ENCODE measurements at regions not wholly inside any gene's neighbourhood (a gene's known extent, or its start where the extent isn't known, plus 50 kb on each side); places are given as distances from the start of the nearest gene placed in this dataset.

DNA sequence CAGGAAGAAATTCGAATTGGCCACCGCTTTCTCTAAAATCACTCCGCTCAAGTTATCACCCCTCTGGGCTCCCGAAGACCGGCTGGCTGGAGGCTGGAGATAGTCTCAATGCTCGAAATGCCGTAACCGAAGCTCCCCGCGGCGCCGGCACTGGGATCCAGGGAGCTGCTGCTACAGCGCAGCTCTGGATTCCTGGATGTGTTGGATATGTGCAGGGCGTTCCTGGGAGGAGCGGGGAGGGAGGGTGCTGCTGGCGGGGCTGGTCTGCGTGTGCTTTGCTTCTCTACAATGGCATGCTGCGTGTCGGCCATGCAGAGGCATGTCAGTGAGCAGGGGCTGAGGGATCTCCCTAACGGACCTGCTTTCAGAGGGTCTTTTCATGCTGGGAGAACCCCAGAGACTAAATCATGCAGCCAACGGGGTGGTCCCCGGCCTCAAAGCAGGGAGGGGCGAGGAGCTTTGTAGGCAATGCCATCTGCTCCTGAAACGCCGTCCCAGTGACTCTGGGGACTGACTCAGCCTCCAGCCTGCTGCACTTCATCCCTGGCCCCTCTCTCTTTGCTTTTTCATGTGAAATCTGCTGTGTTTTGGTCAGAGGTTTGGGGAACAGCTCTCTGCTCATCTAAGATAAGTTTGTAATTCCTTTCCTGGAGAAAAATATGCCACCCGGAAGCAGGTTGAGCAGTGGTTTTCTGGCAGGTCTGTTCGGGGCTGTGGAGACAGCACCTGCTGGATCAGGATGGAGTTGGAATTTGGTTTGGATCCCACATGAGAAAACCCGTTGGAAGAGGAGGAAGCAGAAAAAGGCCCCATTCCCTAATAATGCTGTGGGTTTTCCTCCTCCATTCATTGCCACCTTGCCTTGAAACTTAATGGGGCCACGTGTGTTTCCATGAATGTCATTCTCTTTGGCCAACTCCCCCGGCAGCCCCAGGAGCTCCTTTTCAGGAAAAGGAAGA, 311.4 kb downstream of the SEC14L1 start (continued):
- peak; percentile 40; the same call in 1 of the 2 replicates for TF ChIP-seq ETS1 (CRISPR knock-in tag; IDR thresholded peaks at IDR 0.05)
- no peak for TF ChIP-seq PAF1 (CRISPR knock-in tag; IDR thresholded peaks at IDR 0.05)
- TF ChIP-seq JDP2 (CRISPR knock-in tag; IDR thresholded peaks at IDR 0.05; ENCODE audit: borderline replicate concordance), result no peak; the same call in 1 of the 2 replicates
- no peak for TF ChIP-seq IKZF1 (IDR thresholded peaks at IDR 0.05)
- peak; percentile 62; the same call in 1 of the 2 replicates for TF ChIP-seq ZBTB7B (CRISPR knock-in tag; IDR thresholded peaks at IDR 0.05)
- TF ChIP-seq ELF4 (CRISPR knock-in tag; IDR thresholded peaks at IDR 0.05; ENCODE audit: borderline replicate concordance), result 0 out of 2 replicates have a peak, but pooled peaks have one; percentile 28
- TF ChIP-seq CSRNP2 (CRISPR knock-in tag; conservative IDR thresholded peaks at IDR 0.05; ENCODE audit: low read depth), result no peak
- TF ChIP-seq BCL6 (CRISPR knock-in tag; IDR thresholded peaks at IDR 0.05), result peak; percentile 81
- TF ChIP-seq ZNF430 (CRISPR knock-in tag; IDR thresholded peaks at IDR 0.05), result no peak
- TF ChIP-seq PAX8 (CRISPR knock-in tag; IDR thresholded peaks at IDR 0.05; ENCODE audit: borderline replicate concordance), result no peak
- TF ChIP-seq MED13 (CRISPR knock-in tag; IDR thresholded peaks at IDR 0.05), result no peak
- TF ChIP-seq KLF15 (CRISPR knock-in tag; IDR thresholded peaks at IDR 0.05; ENCODE audit: borderline replicate concordance), result no peak; the same call in 1 of the 2 replicates
- no peak for TF ChIP-seq ARNT2 (CRISPR knock-in tag; IDR thresholded peaks at IDR 0.05; ENCODE audit: low read depth)
- TF ChIP-seq RAD51 (IDR thresholded peaks at IDR 0.05; ENCODE audit: borderline replicate concordance), result no peak
- TF ChIP-seq ZNF343 (CRISPR knock-in tag; IDR thresholded peaks at IDR 0.05), result no peak
- TF ChIP-seq PCBP1 (IDR thresholded peaks at IDR 0.05; ENCODE audit: borderline replicate concordance, low read depth, low read length), result 0 out of 2 replicates have a peak, but pooled peaks have one; percentile 47
- peak; percentile 8 for TF ChIP-seq GATAD2A (CRISPR knock-in tag; IDR thresholded peaks at IDR 0.05)
- peak; percentile 91 for TF ChIP-seq AGO2 (optimal IDR thresholded peaks at IDR 0.05; ENCODE audit: low read depth, low read length)
- TF ChIP-seq SMAD3 (CRISPR knock-in tag; IDR thresholded peaks at IDR 0.05), result no peak
- no peak for TF ChIP-seq POLR2A (IDR thresholded peaks at IDR 0.05; ENCODE audit: insufficient read depth in 1 of 2, low read depth in 2 of 2, low read length in 2 of 2)
- no peak for TF ChIP-seq ZFP36L1 (CRISPR knock-in tag; IDR thresholded peaks at IDR 0.05)
- no peak for TF ChIP-seq ZNF136 (CRISPR knock-in tag; IDR thresholded peaks at IDR 0.05; ENCODE audit: low read depth)
- TF ChIP-seq IKZF4 (CRISPR knock-in tag; IDR thresholded peaks at IDR 0.05; ENCODE audit: borderline replicate concordance, low read depth, not compliant biosample characterization), result no peak
- TF ChIP-seq ZNF577 (CRISPR knock-in tag; IDR thresholded peaks at IDR 0.05; ENCODE audit: borderline replicate concordance, low read depth), result no peak
- TF ChIP-seq ZBTB8A (CRISPR knock-in tag; IDR thresholded peaks at IDR 0.05; ENCODE audit: borderline replicate concordance, low read depth), result no peak
- TF ChIP-seq ELF3 (CRISPR knock-in tag; IDR thresholded peaks at IDR 0.05), result no peak
- TF ChIP-seq ZKSCAN1 (IDR thresholded peaks at IDR 0.05; ENCODE audit: low read length), result no peak
- no peak for TF ChIP-seq SIN3B (IDR thresholded peaks at IDR 0.05; ENCODE audit: low read length)
- 0 out of 2 replicates have a peak, but pooled peaks have one; percentile 43 for TF ChIP-seq MAZ (IDR thresholded peaks at IDR 0.05; ENCODE audit: borderline replicate concordance, low read depth, low read length)
- no peak for TF ChIP-seq MAZ (CRISPR knock-in tag; IDR thresholded peaks at IDR 0.05; ENCODE audit: low read depth)
- TF ChIP-seq ZNF460 (CRISPR knock-in tag; IDR thresholded peaks at IDR 0.05; ENCODE audit: borderline replicate concordance), result no peak

Data from HepG2 (cell line).